Neuronal stem cell (in vitro differentiated cells): ENCODE measurements at regions not wholly inside any gene's neighbourhood (a gene's known extent, or its start where the extent isn't known, plus 50 kb on each side); places are given as distances from the start of the nearest gene placed in this dataset.
A peak's percentile ranks its signal among the peaks of the same experiment; 100 is the strongest.

ENCODE experiments used
- DNase-seq: peaks from one replicate; pipeline ENCODE4 v3.0.0-alpha.2; 2013; ENCODE audit warnings: low spot score
- H2AFZ ChIP-seq: one replicate; pipeline ENCODE4 v1.6.1; 2013; ENCODE audit warnings: mild to moderate bottlenecking, low read length, inconsistent platforms
- H2AK5ac ChIP-seq: 2 replicates; pipeline ENCODE4 v1.6.1; 2013; ENCODE audit warnings: low read depth, mild to moderate bottlenecking, inconsistent platforms, low read length, moderate library complexity, mixed read lengths
- H2BK120ac ChIP-seq: 2 replicates; pipeline ENCODE4 v1.6.1; 2013; ENCODE audit warnings: low read depth, mild to moderate bottlenecking, inconsistent platforms, low read length, moderate library complexity, mixed read lengths
- H2BK12ac ChIP-seq: one replicate; pipeline ENCODE4 v1.6.1; 2013; ENCODE audit warnings: low read length, inconsistent platforms
- H2BK15ac ChIP-seq: 2 replicates; pipeline ENCODE4 v1.6.1; 2013; ENCODE audit warnings: mild to moderate bottlenecking, low read length, inconsistent platforms, mixed read lengths
- H2BK5ac ChIP-seq: one replicate; pipeline ENCODE4 v1.6.1; 2013; ENCODE audit warnings: inconsistent platforms, mild to moderate bottlenecking, low read length, moderate library complexity
- H3K14ac ChIP-seq: one replicate; pipeline ENCODE4 v1.6.1; 2013; ENCODE audit warnings: low read length, inconsistent platforms
- H3K18ac ChIP-seq: 2 replicates; pipeline ENCODE4 v1.6.1; 2013; ENCODE audit warnings: low read length, inconsistent platforms
- H3K23ac ChIP-seq: 2 replicates; pipeline ENCODE4 v1.6.1; 2013; ENCODE audit warnings: low read depth, mild to moderate bottlenecking, mixed read lengths, low read length, inconsistent platforms; ENCODE audit not compliant: poor library complexity
- H3K27ac ChIP-seq: replicated peaks from 3 replicates; pipeline ENCODE4 v1.5.1; 2013; ENCODE audit warnings: low read length, inconsistent platforms
- H3K27me3 ChIP-seq, 3 experiments: 2 replicates each; pipeline ENCODE4 v1.6.1; 2013; ENCODE audit warnings: low read length in 3 of 3, mild to moderate bottlenecking in 2 of 3, inconsistent platforms in 1 of 3, low read depth in 1 of 3, mixed read lengths in 1 of 3, moderate library complexity in 1 of 3; ENCODE audit not compliant: control insufficient read depth in 3 of 3, insufficient read depth in 3 of 3
- H3K36me3 ChIP-seq, 2 donors: replicated peaks in 1 of 2; 2 replicates each; pipeline ENCODE4 v1.6.1; 2013; ENCODE audit warnings: low read length in 2 of 2; ENCODE audit not compliant: control insufficient read depth in 2 of 2, insufficient read depth in 2 of 2
- H3K4ac ChIP-seq: 2 replicates; pipeline ENCODE4 v1.6.1; 2013; ENCODE audit warnings: inconsistent platforms, mild to moderate bottlenecking, low read length, moderate library complexity
- H3K4me1 ChIP-seq, 2 donors: 1 replicate in 1 of 2; 2 replicates in 1 of 2; pipeline ENCODE4 v1.6.1; 2013; ENCODE audit warnings: low read length in 2 of 2, low read depth in 1 of 2; ENCODE audit not compliant: control insufficient read depth in 2 of 2, insufficient read depth in 1 of 2
- H3K4me2 ChIP-seq: one replicate; pipeline ENCODE4 v1.6.1; 2013; ENCODE audit warnings: mild to moderate bottlenecking, low read length, inconsistent platforms; ENCODE audit not compliant: insufficient read depth, poor library complexity, severe bottlenecking
- H3K4me3 ChIP-seq, 2 donors: 2 replicates each; pipeline ENCODE4 v1.5.1; 2013; ENCODE audit warnings: low read length in 2 of 2, mild to moderate bottlenecking in 2 of 2, inconsistent platforms in 1 of 2, moderate library complexity in 1 of 2
- H3K79me1 ChIP-seq: one replicate; pipeline ENCODE4 v1.6.1; 2013; ENCODE audit warnings: low read depth, mild to moderate bottlenecking, inconsistent platforms, low read length, moderate library complexity
- H3K9ac ChIP-seq: one replicate; pipeline ENCODE4 v1.6.1; 2013; ENCODE audit warnings: mild to moderate bottlenecking, low read depth, low read length, inconsistent platforms; ENCODE audit not compliant: poor library complexity
- H3K9me3 ChIP-seq, 2 donors: replicated peaks in 1 of 2; 2 replicates each; pipeline versions ENCODE3 to v1.6.1; 2013; ENCODE audit warnings: low read length in 2 of 2, mild to moderate bottlenecking in 2 of 2, inconsistent platforms in 1 of 2, low read depth in 1 of 2, mixed read lengths in 1 of 2, moderate library complexity in 1 of 2; ENCODE audit not compliant: control insufficient read depth in 2 of 2, insufficient read depth in 1 of 2
- H4K8ac ChIP-seq: one replicate; pipeline ENCODE4 v1.6.1; 2013; ENCODE audit warnings: low read depth, mild to moderate bottlenecking, inconsistent platforms, low read length, moderate library complexity
- H4K91ac ChIP-seq: one replicate; pipeline ENCODE4 v1.6.1; 2013; ENCODE audit warnings: low read length, low read depth, mild to moderate bottlenecking, inconsistent platforms; ENCODE audit not compliant: poor library complexity
- WGBS, 2 donors: extraction: QIAGEN DNeasy Blood & Tissue Kit; methylation state at CpG; one replicate each; pipeline ENCODE4 v1.1.7; 2013; ENCODE audit warnings: missing lambda C conversion rate in 2 of 2, mixed read lengths in 1 of 2; ENCODE audit not compliant: insufficient read length in 2 of 2, insufficient replicate concordance in 1 of 2; ENCODE audit errors: extremely low coverage in 2 of 2; 5-methylcytosine and 5-hydroxymethylcytosine counted together

GRCh38 chr1:238466459-238466858 lies 575.7 kb upstream of the ZP4 start:
- H4K91ac ChIP-seq = no peak overlapping the region
- H2BK15ac ChIP-seq = no peak overlapping the region
- H3K23ac ChIP-seq = no peak overlapping the region
- no peak overlapping the region for H2BK12ac ChIP-seq
- no CpG with 5 or more reads among the region's 5 CpGs for WGBS, 2 donors
- no peak overlapping the region for H2BK5ac ChIP-seq
- no peak for DNase-seq
- H3K36me3 ChIP-seq = no peaks in the 10 kb centered on the region
- H2BK120ac ChIP-seq = no peak overlapping the region
- H3K14ac ChIP-seq = no peak overlapping the region
- no peak overlapping the region for H4K8ac ChIP-seq
- H3K79me1 ChIP-seq = no peaks in the 10 kb centered on the region
- no peak overlapping the region for H3K4ac ChIP-seq
- H3K9me3 ChIP-seq = no peaks in the 10 kb centered on the region
- peaks cover 0 to 3% of the 10 kb centered on the region in 2 donors for H3K4me1 ChIP-seq
- no peak overlapping the region for H3K4me2 ChIP-seq
- H3K27ac ChIP-seq = no peak overlapping the region
- no peaks in the 10 kb centered on the region for H3K27me3 ChIP-seq
- H3K4me3 ChIP-seq = no peak overlapping the region
- no peak overlapping the region for H2AK5ac ChIP-seq
- no peak overlapping the region for H2AFZ ChIP-seq
- no peak overlapping the region for H3K18ac ChIP-seq
- no peak overlapping the region for H3K9ac ChIP-seq

GRCh38 chr1:238465449-238465848 lies 574.7 kb upstream of the ZP4 start:
- H3K36me3 ChIP-seq = no peaks in the 10 kb centered on the region
- peaks cover 0 to 3% of the 10 kb centered on the region in 2 donors for H3K4me1 ChIP-seq
- no peaks in the 10 kb centered on the region for H3K27me3 ChIP-seq
- H3K4me3 ChIP-seq = no peak overlapping the region
- H3K18ac ChIP-seq = no peak overlapping the region
- no peak overlapping the region for H2BK5ac ChIP-seq
- H2BK12ac ChIP-seq = no peak overlapping the region
- no peak for DNase-seq
- H3K79me1 ChIP-seq = no peaks in the 10 kb centered on the region
- WGBS, 2 donors = no CpG with 5 or more reads among the region's 3 CpGs
- no peak overlapping the region for H3K23ac ChIP-seq
- H2AK5ac ChIP-seq = no peak overlapping the region
- H3K14ac ChIP-seq = no peak overlapping the region
- H3K9ac ChIP-seq = no peak overlapping the region
- no peak overlapping the region for H3K4ac ChIP-seq
- no peak overlapping the region for H2AFZ ChIP-seq
- H3K4me2 ChIP-seq = no peak overlapping the region
- no peak overlapping the region for H2BK120ac ChIP-seq
- H4K8ac ChIP-seq = no peak overlapping the region
- peaks cover 0 to 2% of the 10 kb centered on the region in 2 donors for H3K9me3 ChIP-seq
- H3K27ac ChIP-seq = no peak overlapping the region
- no peak overlapping the region for H2BK15ac ChIP-seq
- no peak overlapping the region for H4K91ac ChIP-seq

- Histone ChIP-seq H3K23ac (no peak overlapping the region), H3K79me1 (no peaks in the 10 kb centered on the region), H3K36me3 (no peaks in the 10 kb centered on the region), H2BK15ac (no peak overlapping the region), H3K4me1 (peaks cover 6 to 13% of the 10 kb centered on the region in 2 donors), H3K27ac (no peak overlapping the region), H4K8ac (no peak overlapping the region), H4K91ac (no peak overlapping the region), H3K27me3 (no peaks in the 10 kb centered on the region), H3K4me3 (peak overlapping the region in 1 of 2 donors; percentile 28), H2AK5ac (no peak overlapping the region), H2BK120ac (no peak overlapping the region), H3K9me3 (peaks cover 0 to 2% of the 10 kb centered on the region in 2 donors), H3K4me2 (peak overlapping the region; percentile 25), H3K14ac (no peak overlapping the region), H2BK12ac (no peak overlapping the region), H2BK5ac (no peak overlapping the region), H3K18ac (no peak overlapping the region), H3K4ac (no peak overlapping the region), H2AFZ (peak overlapping the region; percentile 71), H3K9ac (no peak overlapping the region)
- peak; percentile 15 for DNase-seq
- no CpG with 5 or more reads among the region's 5 CpGs for WGBS, 2 donors
Observed at GRCh38 chr1:238458899-238459298, 568.2 kb upstream of the ZP4 start.

GRCh38 chr1:238457610-238458009 lies 566.9 kb upstream of the ZP4 start:
- Histone ChIP-seq H3K4ac (no peak overlapping the region), H3K79me1 (no peaks in the 10 kb centered on the region), H2AFZ (peak overlapping the region; percentile 51), H2BK5ac (no peak overlapping the region), H2BK120ac (no peak overlapping the region), H2BK12ac (no peak overlapping the region), H2AK5ac (no peak overlapping the region), H3K36me3 (no peaks in the 10 kb centered on the region), H4K8ac (no peak overlapping the region), H3K4me2 (no peak overlapping the region), H3K27ac (no peak overlapping the region), H3K18ac (no peak overlapping the region), H3K23ac (no peak overlapping the region), H3K4me3 (no peak overlapping the region), H3K4me1 (peaks cover 6 to 13% of the 10 kb centered on the region in 2 donors), H2BK15ac (no peak overlapping the region), H3K9me3 (peaks cover 0 to 5% of the 10 kb centered on the region in 2 donors), H3K9ac (no peak overlapping the region), H3K14ac (no peak overlapping the region), H3K27me3 (no peaks in the 10 kb centered on the region), H4K91ac (no peak overlapping the region)
- no peak for DNase-seq
